ENCODE measurements at regions not wholly inside any gene's neighbourhood (a gene's known extent, or its start where the extent isn't known, plus 50 kb on each side); places are given as distances from the start of the nearest gene placed in this dataset.

DNA sequence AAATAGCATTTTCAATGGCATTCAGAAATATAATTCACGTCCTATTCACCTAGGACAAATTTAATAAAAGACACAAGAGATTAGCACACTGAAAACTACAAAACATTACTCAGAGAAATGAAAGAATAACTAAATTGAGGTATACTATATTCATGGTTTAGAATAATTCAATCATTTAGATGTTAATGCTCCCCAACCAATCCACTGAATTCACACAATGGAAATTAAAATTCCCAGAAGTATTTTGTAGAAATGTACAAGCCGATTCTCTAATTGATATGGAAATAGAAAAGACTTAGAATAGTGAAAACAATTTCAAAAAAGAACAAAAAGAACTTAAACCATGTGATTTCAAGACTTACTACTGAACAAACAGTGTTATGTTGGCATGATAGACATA lies 212.2 kb downstream of the ZEB2 start:
- DNase-seq (ENCODE audit: low read depth) = no peak
- TF ChIP-seq CTCF (IDR thresholded peaks at IDR 0.05; ENCODE audit: insufficient read depth, low read length, poor library complexity, severe bottlenecking) = no peak
- H3K27me3 ChIP-seq (ENCODE audit: control insufficient read depth, insufficient read depth, low read length) = no peaks in the 10 kb centered on the region
- H3K36me3 ChIP-seq (ENCODE audit: control insufficient read depth, insufficient read depth, low read length) = no peaks in the 10 kb centered on the region
- no peak overlapping the region for H3K4me3 ChIP-seq (ENCODE audit: low read depth, low read length)

DNA sequence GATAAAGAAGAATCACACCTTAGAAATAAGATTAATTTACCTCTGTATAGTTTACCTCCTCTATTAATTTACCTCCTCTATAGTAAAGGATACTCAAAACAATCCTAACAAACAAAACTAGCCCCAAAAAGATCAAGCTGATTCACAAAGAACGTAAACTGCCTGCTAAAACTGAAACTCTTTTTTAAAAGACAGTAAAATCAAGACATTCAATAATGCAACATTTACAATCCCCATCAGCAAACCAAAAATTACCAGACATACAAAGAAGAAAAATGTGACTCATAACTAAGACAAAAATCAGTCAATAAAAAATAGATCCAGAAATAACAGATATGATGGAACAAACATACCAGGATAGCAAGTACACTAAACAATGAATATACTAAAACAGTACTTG lies 215.7 kb downstream of the ZEB2 start:
- no peak for DNase-seq (ENCODE audit: low read depth)
- H3K36me3 ChIP-seq (ENCODE audit: control insufficient read depth, insufficient read depth, low read length) = no peaks in the 10 kb centered on the region
- H3K27me3 ChIP-seq (ENCODE audit: control insufficient read depth, insufficient read depth, low read length) = no peaks in the 10 kb centered on the region
- TF ChIP-seq CTCF (IDR thresholded peaks at IDR 0.05; ENCODE audit: insufficient read depth, low read length, poor library complexity, severe bottlenecking) = no peak
- no peak overlapping the region for H3K4me3 ChIP-seq (ENCODE audit: low read depth, low read length)

GRCh38 chr2:144300632-144301031 lies 219.3 kb downstream of the ZEB2 start:
- Histone ChIP-seq H3K27me3 (ENCODE audit: control insufficient read depth, insufficient read depth, low read length) (no peaks in the 10 kb centered on the region), H3K36me3 (ENCODE audit: control insufficient read depth, insufficient read depth, low read length) (no peaks in the 10 kb centered on the region), H3K4me3 (ENCODE audit: low read depth, low read length) (no peak overlapping the region)
- DNase-seq (ENCODE audit: low read depth) = no peak
- TF ChIP-seq CTCF (IDR thresholded peaks at IDR 0.05; ENCODE audit: insufficient read depth, low read length, poor library complexity, severe bottlenecking) = no peak

GRCh38 chr2:144290276-144290675 lies 229.6 kb downstream of the ZEB2 start:
- no peaks in the 10 kb centered on the region for H3K27me3 ChIP-seq (ENCODE audit: control insufficient read depth, insufficient read depth, low read length)
- no peak for DNase-seq (ENCODE audit: low read depth)
- no peak for TF ChIP-seq CTCF (IDR thresholded peaks at IDR 0.05; ENCODE audit: insufficient read depth, low read length, poor library complexity, severe bottlenecking)

GRCh38 chr2:144288438-144288837 lies 231.5 kb downstream of the ZEB2 start:
- Histone ChIP-seq H3K36me3 (ENCODE audit: control insufficient read depth, insufficient read depth, low read length) (no peaks in the 10 kb centered on the region), H3K27me3 (ENCODE audit: control insufficient read depth, insufficient read depth, low read length) (no peaks in the 10 kb centered on the region), H3K4me3 (ENCODE audit: low read depth, low read length) (no peak overlapping the region)
- DNase-seq (ENCODE audit: low read depth) = no peak
- TF ChIP-seq CTCF (IDR thresholded peaks at IDR 0.05; ENCODE audit: insufficient read depth, low read length, poor library complexity, severe bottlenecking) = no peak

More at GRCh38 chr2:144290276-144290675, 229.6 kb downstream of the ZEB2 start:
- H3K36me3 ChIP-seq (ENCODE audit: control insufficient read depth, insufficient read depth, low read length) = no peaks in the 10 kb centered on the region
- H3K4me3 ChIP-seq (ENCODE audit: low read depth, low read length) = no peak overlapping the region

DNA sequence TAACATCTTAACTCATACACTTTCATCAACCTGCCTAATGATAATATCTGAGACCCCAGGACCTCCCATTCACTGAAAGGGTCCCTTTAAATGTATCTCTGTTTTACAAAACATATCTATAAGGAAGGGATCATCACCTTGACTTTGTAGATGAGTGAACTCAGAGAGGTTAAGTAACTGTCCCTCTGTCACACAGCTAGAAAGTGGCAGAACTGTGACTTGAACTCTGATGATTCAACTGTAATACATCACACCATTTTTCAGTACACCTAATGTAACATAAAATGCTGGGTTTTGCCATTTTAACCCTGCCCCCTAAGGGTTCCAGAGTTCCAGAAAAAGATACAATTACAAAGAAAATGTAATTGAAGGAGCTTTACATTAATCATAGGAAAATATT lies 234.6 kb downstream of the ZEB2 start:
- Histone ChIP-seq H3K27me3 (ENCODE audit: control insufficient read depth, insufficient read depth, low read length) (no peaks in the 10 kb centered on the region), H3K4me3 (ENCODE audit: low read depth, low read length) (no peak overlapping the region), H3K36me3 (ENCODE audit: control insufficient read depth, insufficient read depth, low read length) (no peaks in the 10 kb centered on the region)
- TF ChIP-seq CTCF (IDR thresholded peaks at IDR 0.05; ENCODE audit: insufficient read depth, low read length, poor library complexity, severe bottlenecking) = no peak
- DNase-seq (ENCODE audit: low read depth) = no peak
